ENCODE measurements at regions not wholly inside any gene's neighbourhood (a gene's known extent, or its start where the extent isn't known, plus 50 kb on each side); places are given as distances from the start of the nearest gene placed in this dataset.

GRCh38 chr20:41696428-41696827 is 78.3 kb upstream of the CHD6 start:
- DNase-seq (ENCODE audit: extremely low read depth, insufficient read length) = no peak
- TF ChIP-seq CTCF (IDR thresholded peaks at IDR 0.05; ENCODE audit: insufficient read depth, low read length, poor library complexity, severe bottlenecking) = no peak

GRCh38 chr20:41694796-41695195 is 76.6 kb upstream of the CHD6 start:
- no peak overlapping the region; the same call in none of the 2 replicates for H3K4me3 ChIP-seq (replicated peaks; ENCODE audit: low read depth, low read length)
- no peak for TF ChIP-seq CTCF (IDR thresholded peaks at IDR 0.05; ENCODE audit: insufficient read depth, low read length, poor library complexity, severe bottlenecking)
- DNase-seq (ENCODE audit: extremely low read depth, insufficient read length) = no peak
- H3K36me3 ChIP-seq (ENCODE audit: control insufficient read depth, insufficient read depth, low read length) = no peaks in the 10 kb centered on the region
- H3K27me3 ChIP-seq (replicated peaks; ENCODE audit: control insufficient read depth, insufficient read depth, low read length) = no peaks in the 10 kb centered on the region; the same call in 1 of the 2 replicates

More at GRCh38 chr20:41696428-41696827, 78.3 kb upstream of the CHD6 start:
- H3K4me3 ChIP-seq (replicated peaks; ENCODE audit: low read depth, low read length) = no peak overlapping the region
- H3K36me3 ChIP-seq (ENCODE audit: control insufficient read depth, insufficient read depth, low read length) = no peaks in the 10 kb centered on the region
- no peaks in the 10 kb centered on the region; the same call in 1 of the 2 replicates for H3K27me3 ChIP-seq (replicated peaks; ENCODE audit: control insufficient read depth, insufficient read depth, low read length)

GRCh38 chr20:41693136-41693979 is 75.2 kb upstream of the CHD6 start:
- peak; percentile 51 for TF ChIP-seq CTCF (IDR thresholded peaks at IDR 0.05; ENCODE audit: insufficient read depth, low read length, poor library complexity, severe bottlenecking)
- H3K4me3 ChIP-seq (replicated peaks; ENCODE audit: low read depth, low read length) = peak overlapping the region; percentile 73
- H3K36me3 ChIP-seq (ENCODE audit: control insufficient read depth, insufficient read depth, low read length) = no peaks in the 10 kb centered on the region
- peak; percentile 79 for DNase-seq (ENCODE audit: extremely low read depth, insufficient read length)
- H3K27me3 ChIP-seq (replicated peaks; ENCODE audit: control insufficient read depth, insufficient read depth, low read length) = no peaks in the 10 kb centered on the region; the same call in 1 of the 2 replicates

GRCh38 chr20:41692479-41693135 is 74.4 kb upstream of the CHD6 start:
- Histone ChIP-seq H3K4me3 (replicated peaks; ENCODE audit: low read depth, low read length) (peak overlapping the region; percentile 73), H3K36me3 (ENCODE audit: control insufficient read depth, insufficient read depth, low read length) (no peaks in the 10 kb centered on the region), H3K27me3 (replicated peaks; ENCODE audit: control insufficient read depth, insufficient read depth, low read length) (no peaks in the 10 kb centered on the region; the same call in 1 of the 2 replicates)
- peak; percentile 83 for DNase-seq (ENCODE audit: extremely low read depth, insufficient read length)
- no peak for TF ChIP-seq CTCF (IDR thresholded peaks at IDR 0.05; ENCODE audit: insufficient read depth, low read length, poor library complexity, severe bottlenecking)

- H3K4me3 ChIP-seq (replicated peaks; ENCODE audit: low read depth, low read length) = no peak overlapping the region
- H3K27me3 ChIP-seq (replicated peaks; ENCODE audit: control insufficient read depth, insufficient read depth, low read length) = no peaks in the 10 kb centered on the region; the same call in 1 of the 2 replicates
- DNase-seq (ENCODE audit: extremely low read depth, insufficient read length) = no peak
- H3K36me3 ChIP-seq (ENCODE audit: control insufficient read depth, insufficient read depth, low read length) = no peaks in the 10 kb centered on the region
- no peak for TF ChIP-seq CTCF (IDR thresholded peaks at IDR 0.05; ENCODE audit: insufficient read depth, low read length, poor library complexity, severe bottlenecking)
Measured at GRCh38 chr20:41691443-41691842, 73.3 kb upstream of the CHD6 start.
